ENCODE measurements at regions not wholly inside any gene's neighbourhood (a gene's known extent, or its start where the extent isn't known, plus 50 kb on each side); places are given as distances from the start of the nearest gene placed in this dataset.

GRCh38 chr1:200263203-200263602 lies 146.6 kb downstream of the ZNF281 start:
- no peak overlapping the region for H3K27ac ChIP-seq (ENCODE audit: low read depth in 2 of 2, low read length in 2 of 2)
- no peaks in the 10 kb centered on the region for H3K4me1 ChIP-seq (ENCODE audit: control insufficient read depth in 2 of 3, insufficient read depth in 2 of 3, low read depth in 1 of 3, low read length in 3 of 3)
- H3K9me3 ChIP-seq (ENCODE audit: control insufficient read depth in 2 of 3, insufficient read depth in 1 of 3, low read length in 3 of 3) = no peaks in the 10 kb centered on the region
- intact Hi-C loops (cut with DNase I) = no loop called here
- FAIRE-seq (no peak), DNase-seq (no peak)
- H3K4me3 ChIP-seq (ENCODE audit: low read length in 3 of 3) = no peak overlapping the region
- TF ChIP-seq CTCF (IDR thresholded peaks at IDR 0.05; ENCODE audit: borderline replicate concordance, extremely low read depth, insufficient read depth) = no peak
- H3K9ac ChIP-seq (ENCODE audit: low read length in 3 of 3) = no peak overlapping the region
- H3K36me3 ChIP-seq (ENCODE audit: control insufficient read depth in 2 of 3, insufficient read depth in 3 of 3, low read length in 3 of 3) = no peaks in the 10 kb centered on the region
- no peaks in the 10 kb centered on the region for H3K27me3 ChIP-seq (ENCODE audit: control insufficient read depth, insufficient read depth, low read length)

DNA sequence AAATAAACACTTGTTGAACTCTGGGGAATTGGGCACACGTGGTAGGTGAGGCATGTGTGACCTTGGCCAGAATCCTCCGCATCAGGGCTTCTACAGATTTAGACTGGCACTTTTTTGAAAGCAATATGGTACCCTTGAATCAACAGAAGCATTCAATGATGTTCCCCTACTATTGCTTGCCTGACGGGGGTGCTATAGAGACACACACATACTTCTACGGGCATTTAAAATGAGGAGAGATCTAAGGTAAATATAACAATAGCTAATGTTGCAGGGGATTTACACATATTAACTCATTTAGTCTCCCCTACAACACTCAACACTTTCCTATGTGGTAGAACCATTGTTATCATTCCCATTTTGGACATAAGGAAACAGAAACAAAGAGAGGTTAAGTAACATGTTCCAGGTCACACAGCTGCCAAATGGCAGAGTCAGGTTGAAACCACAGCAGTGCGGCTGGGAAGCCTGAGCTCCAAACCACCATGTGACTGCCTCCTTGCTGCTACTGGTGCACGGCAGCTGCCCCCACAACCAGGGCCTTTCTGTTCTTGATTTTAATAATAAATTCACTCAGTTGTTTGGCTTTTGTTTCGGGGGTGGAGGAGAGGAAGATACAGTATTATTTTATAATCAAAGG lies 147.4 kb downstream of the ZNF281 start:
- Histone ChIP-seq H3K27ac (ENCODE audit: low read depth in 2 of 2, low read length in 2 of 2) (no peak overlapping the region), H3K36me3 (ENCODE audit: control insufficient read depth in 2 of 3, insufficient read depth in 3 of 3, low read length in 3 of 3) (no peaks in the 10 kb centered on the region), H3K4me1 (ENCODE audit: control insufficient read depth in 2 of 3, insufficient read depth in 2 of 3, low read depth in 1 of 3, low read length in 3 of 3) (no peaks in the 10 kb centered on the region), H3K4me3 (ENCODE audit: low read length in 3 of 3) (no peak overlapping the region), H3K9ac (ENCODE audit: low read length in 3 of 3) (no peak overlapping the region), H3K9me3 (ENCODE audit: control insufficient read depth in 2 of 3, insufficient read depth in 1 of 3, low read length in 3 of 3) (no peaks in the 10 kb centered on the region), H3K27me3 (ENCODE audit: control insufficient read depth, insufficient read depth, low read length) (no peaks in the 10 kb centered on the region)
- intact Hi-C loops (cut with DNase I) = no loop called here
- no peak for FAIRE-seq
- no peak for TF ChIP-seq CTCF (IDR thresholded peaks at IDR 0.05; ENCODE audit: borderline replicate concordance, extremely low read depth, insufficient read depth)
- no peak for DNase-seq

DNA sequence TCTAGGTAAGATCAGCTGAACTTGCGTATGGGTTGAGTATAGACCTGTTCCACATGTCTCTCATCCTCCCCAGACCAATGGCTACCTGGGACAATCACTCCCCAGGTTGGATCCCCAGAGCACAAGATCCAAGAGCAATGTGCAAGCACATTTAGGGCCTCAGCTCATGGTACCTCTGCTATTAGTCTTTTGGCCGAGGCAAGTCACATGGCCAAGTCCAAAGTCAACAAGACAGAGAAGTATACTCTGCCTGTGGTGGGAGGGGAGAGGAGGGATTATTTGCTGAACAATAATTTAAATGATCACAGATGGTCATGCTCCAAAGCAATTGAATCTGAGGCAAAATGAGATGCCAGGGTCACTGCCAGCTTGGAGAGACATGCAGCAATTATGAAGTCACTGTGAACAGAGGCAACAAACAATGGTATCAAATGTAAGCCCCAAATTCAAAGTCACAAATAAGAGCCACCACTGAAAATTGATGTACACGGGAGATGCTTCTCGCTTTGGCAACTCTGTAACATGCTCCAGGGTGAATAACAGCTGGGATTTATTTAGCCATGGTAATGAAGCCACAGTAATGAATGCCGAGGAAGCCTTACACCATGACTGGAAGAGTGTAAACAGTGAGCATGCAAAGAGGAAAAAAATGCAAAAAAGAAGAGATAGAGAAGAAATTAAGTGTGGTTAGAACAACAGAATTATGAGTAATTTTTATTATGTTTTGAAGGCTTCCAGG lies 149.1 kb downstream of the ZNF281 start:
- intact Hi-C loops (cut with DNase I) = no loop called here
- FAIRE-seq = no peak
- H3K4me1 ChIP-seq (ENCODE audit: control insufficient read depth in 2 of 3, insufficient read depth in 2 of 3, low read depth in 1 of 3, low read length in 3 of 3) = no peaks in the 10 kb centered on the region

More for the DNA sequence above, 149.1 kb downstream of the ZNF281 start:
- no peak for DNase-seq
- TF ChIP-seq CTCF (IDR thresholded peaks at IDR 0.05; ENCODE audit: borderline replicate concordance, extremely low read depth, insufficient read depth) = no peak
- H3K9ac ChIP-seq (ENCODE audit: low read length in 3 of 3) = no peak overlapping the region
- H3K36me3 ChIP-seq (ENCODE audit: control insufficient read depth in 2 of 3, insufficient read depth in 3 of 3, low read length in 3 of 3) = no peaks in the 10 kb centered on the region
- no peaks in the 10 kb centered on the region for H3K9me3 ChIP-seq (ENCODE audit: control insufficient read depth in 2 of 3, insufficient read depth in 1 of 3, low read length in 3 of 3)
- no peaks in the 10 kb centered on the region for H3K27me3 ChIP-seq (ENCODE audit: control insufficient read depth, insufficient read depth, low read length)
- no peak overlapping the region for H3K4me3 ChIP-seq (ENCODE audit: low read length in 3 of 3)
- H3K27ac ChIP-seq (ENCODE audit: low read depth in 2 of 2, low read length in 2 of 2) = no peak overlapping the region

Data from kidney (tissue), 13 donors.